ENCODE measurements at regions not wholly inside any gene's neighbourhood (a gene's known extent, or its start where the extent isn't known, plus 50 kb on each side); places are given as distances from the start of the nearest gene placed in this dataset.

DNA sequence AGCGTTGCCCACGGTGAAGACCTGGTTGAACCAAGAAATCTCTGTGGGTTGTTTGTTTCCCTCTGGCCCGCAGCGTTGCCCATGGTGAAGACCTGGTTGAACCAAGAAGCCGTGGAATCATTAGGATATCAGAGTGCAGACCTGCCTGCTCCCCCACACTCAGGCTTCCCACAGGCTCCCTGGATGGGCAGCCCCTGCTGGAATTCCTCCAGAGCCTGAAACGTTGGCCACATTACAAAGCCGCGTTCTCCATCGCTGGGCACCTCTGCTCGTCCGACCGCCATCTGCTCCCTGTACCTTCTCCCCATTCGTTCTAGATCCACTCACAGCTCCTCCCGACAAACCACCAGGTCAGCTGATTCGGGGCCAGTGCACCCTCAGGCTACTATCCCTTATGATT, 266.9 kb upstream of the SHH start:
- intact Hi-C loops (cut with DNase I): no loop called here
- peak; percentile 76 for DNase-seq (ENCODE audit: low spot score)

DNA sequence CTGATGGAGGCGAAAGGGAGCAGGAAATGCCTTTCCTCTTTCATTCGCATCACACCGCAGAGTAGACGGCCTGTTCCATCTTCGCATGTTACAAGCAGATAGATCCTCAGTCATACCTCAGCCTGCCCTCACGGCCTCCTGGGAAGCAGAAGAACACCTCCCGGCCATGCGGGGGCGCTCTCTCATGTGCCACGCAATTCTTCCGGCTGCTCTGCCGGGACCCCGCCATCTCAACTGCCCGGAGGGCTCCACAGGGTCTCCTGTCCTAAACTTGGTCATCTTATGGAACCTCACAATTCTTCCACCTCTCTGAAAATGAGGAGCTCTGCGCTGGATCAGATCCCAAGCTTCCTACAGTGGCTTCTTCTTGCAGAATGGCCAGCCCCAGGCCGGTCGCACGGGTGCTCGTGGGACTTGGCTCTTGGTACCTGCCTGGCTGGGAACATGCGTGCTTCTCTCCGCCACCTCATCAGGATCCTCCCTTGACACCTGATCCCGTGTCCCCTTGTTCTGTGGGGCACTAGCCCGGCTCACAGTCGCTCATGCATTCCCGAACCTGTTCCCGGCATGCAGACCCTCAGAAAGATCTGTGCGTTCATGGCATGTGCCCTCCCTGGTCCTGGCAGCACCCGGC, 262.8 kb upstream of the SHH start:
- DNase-seq (ENCODE audit: low spot score): peak; percentile 73
- intact Hi-C loops (cut with DNase I): no loop called here

DNA sequence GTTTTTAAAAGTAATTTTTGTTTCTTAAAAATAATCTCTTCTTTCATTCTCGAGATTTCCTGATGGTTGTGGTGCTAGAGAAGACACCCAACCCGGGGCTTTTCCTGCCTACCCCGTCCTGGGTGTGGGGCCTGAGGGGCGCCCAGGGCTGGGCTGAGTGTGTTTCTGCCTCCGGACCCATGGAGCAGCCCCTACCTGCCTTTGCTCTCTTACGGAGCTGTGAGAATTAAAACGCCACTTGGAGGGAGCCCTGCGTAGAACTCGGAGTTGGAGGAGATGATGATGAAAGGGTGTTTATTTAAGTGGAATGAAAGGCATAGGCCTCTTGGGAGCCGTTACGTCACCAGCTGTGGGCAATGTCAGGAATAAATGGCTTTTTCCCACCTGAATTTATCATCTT, 261.8 kb upstream of the SHH start:
- intact Hi-C loops (cut with DNase I): no loop called here
- DNase-seq (ENCODE audit: low spot score): peak; percentile 58

DNA sequence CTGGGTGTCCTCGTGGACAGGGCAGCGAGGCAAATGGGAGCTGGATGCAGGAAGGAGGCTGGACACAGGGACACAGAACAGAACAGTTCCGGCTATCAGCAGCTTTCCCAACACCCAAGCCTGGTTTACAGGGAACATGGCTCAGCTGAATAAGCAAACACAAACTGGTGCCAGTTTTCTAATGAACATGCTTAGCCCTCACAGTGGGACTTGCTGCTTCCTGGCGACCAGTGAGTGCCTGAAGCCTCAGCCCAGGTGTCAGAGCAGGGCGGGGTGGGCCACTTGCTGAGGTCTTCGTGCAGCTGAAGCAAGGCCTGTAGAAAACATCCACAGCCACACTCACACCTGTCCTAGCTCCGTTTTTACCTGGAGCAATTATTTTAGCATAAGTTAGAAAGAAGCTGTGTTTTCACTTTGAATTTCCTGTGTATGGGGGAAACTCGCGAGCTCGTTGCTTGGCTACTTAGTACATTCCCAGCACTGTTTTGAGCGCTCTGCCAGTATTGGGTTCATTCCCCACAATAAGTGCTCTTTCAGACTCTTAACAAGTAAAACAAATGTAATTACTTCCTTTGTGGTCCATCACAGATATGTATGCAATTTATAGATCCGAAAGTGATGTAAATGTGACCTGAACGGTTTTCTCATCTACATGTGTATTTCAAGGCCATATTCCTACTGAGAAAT, 261.2 kb upstream of the SHH start:
- DNase-seq (ENCODE audit: low spot score): no peak
- intact Hi-C loops (cut with DNase I): no loop called here

DNA sequence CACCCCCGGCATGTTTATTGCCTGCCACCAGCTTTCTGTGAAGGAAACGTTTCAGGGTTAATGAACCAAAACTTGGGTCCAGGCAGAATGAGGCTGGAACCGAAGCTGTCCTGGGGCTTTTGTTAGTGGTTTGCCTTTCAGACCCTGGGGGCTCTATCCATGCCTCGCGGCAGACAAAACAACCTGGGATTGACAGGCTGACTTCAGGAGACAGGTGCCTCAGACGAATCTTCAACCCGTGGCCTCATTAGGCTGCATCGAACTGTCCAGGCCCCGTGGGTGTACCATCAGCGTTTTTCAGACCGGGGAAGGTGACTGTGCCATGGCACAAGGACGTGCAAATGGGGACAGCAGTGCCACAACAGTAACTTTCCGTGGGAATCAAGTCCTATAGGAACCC, 259.3 kb upstream of the SHH start:
- intact Hi-C loops (cut with DNase I): no loop called here
- no peak for DNase-seq (ENCODE audit: low spot score)

DNA sequence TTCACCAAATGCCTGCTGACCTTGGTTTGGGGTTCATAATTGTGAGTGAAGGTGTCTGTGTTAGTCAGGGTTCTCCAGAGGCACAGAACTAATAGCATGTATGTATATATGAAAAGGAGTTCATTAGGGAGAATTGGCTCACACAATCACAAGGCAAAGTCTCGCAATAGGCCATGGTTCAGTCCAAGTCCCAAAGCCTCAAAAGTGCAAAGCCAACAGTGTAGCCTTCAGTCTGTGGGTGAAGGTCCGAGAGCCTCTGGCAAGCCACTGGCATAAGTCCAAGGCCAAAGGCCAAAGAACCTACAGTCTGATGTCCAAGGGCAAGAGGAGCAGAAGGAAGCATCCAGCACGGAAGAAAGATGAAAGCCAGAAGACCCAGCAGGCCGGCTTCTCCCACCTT, 257.6 kb upstream of the SHH start:
- no peak for DNase-seq (ENCODE audit: low spot score)
- intact Hi-C loops (cut with DNase I): no loop called here

DNA sequence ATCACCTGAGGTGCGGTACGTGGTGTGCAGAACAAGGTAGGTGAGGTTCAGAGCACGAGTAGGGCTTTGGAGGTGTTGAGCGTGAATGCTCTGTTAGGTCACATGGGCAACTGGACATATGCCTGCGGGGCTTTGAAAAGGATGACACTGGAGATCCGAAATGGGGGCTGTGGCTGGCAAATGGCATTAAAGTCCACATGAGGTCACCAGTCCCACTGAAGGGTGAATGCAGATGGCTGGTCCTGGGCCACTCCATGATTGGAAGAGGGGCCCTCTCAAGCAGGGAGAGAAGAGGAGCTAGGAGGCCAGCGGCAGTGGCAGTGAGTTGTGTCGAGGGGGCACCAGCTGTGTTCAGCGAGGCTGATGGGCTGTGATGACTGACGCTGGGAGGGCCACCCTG, 254.9 kb upstream of the SHH start:
- intact Hi-C loops (cut with DNase I): no loop called here
- no peak for DNase-seq (ENCODE audit: low spot score)

DNA sequence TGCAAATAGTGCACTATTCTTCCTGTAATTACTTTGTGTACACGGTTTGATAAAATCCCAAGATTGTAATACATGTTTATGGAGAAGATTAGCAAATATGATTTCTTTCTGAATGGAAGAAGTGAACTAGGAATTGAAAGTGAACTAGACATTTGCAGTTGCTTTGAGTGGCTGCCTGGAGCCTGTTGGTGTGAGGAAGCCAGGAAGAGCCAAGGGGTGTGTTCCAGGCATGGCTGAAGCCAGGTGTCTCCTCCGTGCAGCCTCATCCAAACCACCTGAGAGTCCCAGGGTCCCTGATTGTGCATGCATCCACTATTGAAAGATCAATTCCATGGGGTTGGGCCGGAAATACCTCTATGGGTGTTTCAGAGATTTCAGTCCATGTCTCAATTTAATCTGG, 253.1 kb upstream of the SHH start:
- intact Hi-C loops (cut with DNase I): no loop called here
- no peak for DNase-seq (ENCODE audit: low spot score)

DNA sequence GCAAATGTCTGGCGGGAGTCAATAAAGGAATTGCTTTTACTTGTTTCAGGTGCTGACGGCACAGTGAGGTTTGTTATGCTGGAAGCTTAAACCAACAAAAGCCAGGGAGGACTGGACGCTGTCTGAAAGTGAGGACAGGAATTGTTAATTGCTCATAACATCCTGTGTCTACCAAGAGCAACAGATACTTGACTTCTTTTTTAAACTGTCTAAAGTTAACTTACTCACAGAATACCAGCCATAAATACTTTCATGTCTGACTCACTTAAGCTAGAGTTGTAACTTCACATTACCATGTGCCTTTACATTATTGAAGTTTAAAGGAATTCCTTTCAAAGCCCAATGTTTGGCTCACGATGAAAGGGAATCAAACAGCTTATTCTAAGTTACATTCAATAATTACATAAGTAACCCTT, 252.7 kb upstream of the SHH start:
- intact Hi-C loops (cut with DNase I): no loop called here
- no peak for DNase-seq (ENCODE audit: low spot score)

DNA sequence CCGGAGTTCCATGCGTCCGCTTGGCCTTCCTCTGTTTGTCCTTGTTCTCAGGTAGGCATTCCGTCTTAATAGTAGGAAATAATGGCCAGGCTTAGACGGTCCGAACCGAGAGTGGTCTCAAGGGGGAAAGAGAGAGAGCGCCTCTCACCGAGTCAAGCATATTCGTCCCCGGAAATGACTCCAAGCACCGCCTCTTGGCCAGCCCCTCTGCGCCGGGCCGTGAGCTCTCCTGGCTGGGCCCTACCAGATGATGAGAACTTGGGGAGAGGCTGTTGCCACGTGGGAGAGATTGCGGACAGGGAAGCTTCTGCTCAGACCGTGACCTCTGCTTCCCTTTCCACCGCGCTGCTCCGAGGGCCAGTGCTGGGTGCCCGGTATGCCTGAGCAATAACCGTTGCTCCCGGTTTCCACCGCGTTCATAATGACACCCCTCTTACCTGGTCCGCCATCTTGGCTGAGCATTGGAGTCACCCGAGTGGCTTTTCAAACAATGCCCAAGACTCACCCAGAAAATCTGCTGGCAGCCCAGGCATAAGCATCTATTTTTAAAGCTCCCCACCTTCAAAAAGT, 251.1 kb upstream of the SHH start:
- intact Hi-C loops (cut with DNase I): no loop called here
- peak; percentile 64 for DNase-seq (ENCODE audit: low spot score)

DNA sequence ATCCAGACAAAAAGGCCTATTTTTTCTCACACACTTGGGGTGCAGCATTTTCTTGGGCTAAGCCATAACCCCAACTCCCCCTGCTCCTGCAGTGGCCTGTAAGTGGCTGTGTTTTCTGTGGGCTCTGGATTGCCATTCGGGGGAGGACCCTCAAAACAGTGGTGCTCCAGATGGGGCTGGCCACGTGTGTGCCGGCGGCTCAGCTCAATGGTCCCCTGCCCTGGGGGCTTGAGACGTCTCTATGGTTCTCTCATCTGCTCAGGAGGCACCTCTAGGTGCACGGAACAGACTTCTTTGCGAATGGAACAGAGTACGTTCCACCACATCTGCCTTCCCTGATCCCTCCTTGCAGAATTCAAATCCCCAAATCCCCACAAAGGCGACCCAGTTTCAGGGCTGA, 250.0 kb upstream of the SHH start:
- intact Hi-C loops (cut with DNase I): no loop called here
- no peak for DNase-seq (ENCODE audit: low spot score)

DNA sequence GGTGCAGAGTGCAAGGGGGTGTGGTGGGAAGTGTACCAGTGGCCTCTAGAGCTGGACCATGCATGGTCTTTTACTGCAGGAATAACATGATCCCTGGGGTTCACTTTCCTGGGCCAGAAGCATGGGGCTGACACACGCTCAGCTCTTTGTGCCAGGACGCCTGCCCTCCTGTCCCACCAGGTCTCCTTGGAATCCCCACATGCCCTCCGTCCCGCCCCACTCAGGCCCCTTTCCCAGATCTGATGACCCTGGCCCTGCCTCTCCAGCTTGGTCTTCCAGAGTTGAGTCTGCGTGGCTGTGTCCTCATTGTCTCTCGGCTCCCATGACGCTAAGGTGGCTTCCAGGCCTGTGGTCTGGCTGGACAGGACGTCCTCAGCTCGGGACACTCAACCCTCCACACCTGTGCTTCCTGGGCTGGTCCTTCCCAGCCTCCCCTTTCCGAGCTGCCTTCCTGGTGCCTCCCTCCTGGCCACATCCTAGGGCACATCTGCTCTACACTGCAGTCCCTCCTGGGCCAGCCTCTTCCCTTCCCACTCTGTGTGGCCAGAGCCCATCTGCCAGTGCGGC, 249.5 kb upstream of the SHH start:
- intact Hi-C loops (cut with DNase I): no loop called here
- DNase-seq (ENCODE audit: low spot score): peak; percentile 59

DNA sequence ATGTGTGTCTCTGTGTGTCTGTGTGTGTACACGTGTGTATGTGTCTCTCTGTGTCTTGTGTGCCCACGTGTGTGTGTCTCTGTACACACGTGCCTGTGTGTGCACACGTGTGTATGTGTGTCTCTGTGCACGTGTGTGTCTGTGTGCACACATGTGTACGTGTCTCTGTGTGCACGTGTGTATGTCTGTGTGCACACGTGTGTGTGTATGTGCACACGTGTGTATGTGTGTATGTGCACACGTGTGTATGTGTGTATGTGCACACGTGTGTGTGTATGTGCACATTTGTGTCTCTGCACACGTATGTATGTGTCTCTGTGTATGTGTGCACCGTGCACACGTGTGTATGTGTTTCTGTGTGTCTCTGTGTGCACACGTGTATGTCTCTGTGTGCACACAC, 248.7 kb upstream of the SHH start:
- intact Hi-C loops (cut with DNase I): no loop called here
- no peak for DNase-seq (ENCODE audit: low spot score)

DNA sequence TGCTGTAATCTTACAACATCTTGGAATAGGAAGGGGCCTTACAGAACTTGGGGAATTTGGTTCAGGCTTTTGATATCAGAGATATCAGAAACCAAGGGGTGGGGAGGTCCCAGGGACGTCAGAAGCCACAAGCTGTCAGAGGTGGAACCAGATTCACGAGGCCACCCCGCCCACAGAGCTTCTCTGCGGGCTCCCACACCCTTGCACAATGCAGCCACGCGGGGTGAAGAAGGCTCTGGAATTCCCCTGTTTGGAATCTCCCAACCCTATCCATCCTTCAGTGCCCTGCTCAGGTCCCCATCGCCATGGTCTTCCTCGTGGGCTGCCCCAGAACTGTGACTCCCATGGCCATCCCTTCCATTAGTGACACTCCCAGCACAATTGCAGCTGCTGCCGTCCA, 247.1 kb upstream of the SHH start:
- intact Hi-C loops (cut with DNase I): loop anchor here in 1 of 2 donors (2.0 kb wide), 1 partner anchor 45 kb away; no protein-coding TSS in a partner anchor
- peak; percentile 65 for DNase-seq (ENCODE audit: low spot score)

DNA sequence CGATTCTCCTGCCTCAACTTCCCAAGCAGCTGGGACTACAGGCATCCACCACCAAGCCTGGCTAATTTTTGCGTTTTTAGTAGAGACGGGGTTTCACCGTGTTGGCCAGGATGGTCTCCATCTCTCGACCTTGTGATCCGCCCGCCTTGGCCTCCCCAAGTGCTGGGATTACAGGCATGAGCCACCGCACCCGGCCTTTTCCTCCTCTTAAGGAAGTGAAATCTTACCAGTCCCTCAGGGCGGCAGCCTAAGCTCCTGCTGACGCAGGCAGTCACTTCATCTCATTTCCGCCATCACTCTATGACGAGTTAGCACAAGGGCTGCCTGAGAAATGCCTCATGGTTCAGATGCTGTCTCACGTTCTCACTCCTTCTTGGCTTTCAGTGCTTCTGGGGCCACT, 246.0 kb upstream of the SHH start:
- peak; percentile 69 for DNase-seq (ENCODE audit: low spot score)
- intact Hi-C loops (cut with DNase I): loop anchor here in 1 of 2 donors (2.0 kb wide), 1 partner anchor 43 kb away; no protein-coding TSS in a partner anchor

DNA sequence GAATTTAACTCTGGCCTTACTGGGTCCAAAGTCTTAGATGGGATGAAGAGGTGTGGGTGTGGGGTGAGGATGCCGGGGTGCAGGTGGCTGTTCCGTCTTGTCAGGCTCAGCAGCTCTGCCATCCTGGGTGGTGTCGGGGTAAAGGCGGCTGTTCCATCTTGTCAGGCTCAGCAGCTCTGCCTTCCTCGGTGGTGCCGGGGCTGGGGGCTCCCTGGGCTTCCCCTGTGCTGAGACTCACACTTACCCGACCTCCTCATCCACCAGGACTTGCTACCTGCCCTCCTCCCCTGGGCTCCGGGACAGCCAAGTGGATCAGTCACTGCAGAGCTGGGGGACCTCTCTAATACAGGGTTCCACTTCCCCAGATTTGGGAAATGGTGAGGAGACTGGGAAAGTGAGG, 244.3 kb upstream of the SHH start:
- DNase-seq (ENCODE audit: low spot score): no peak
- intact Hi-C loops (cut with DNase I): no loop called here

DNA sequence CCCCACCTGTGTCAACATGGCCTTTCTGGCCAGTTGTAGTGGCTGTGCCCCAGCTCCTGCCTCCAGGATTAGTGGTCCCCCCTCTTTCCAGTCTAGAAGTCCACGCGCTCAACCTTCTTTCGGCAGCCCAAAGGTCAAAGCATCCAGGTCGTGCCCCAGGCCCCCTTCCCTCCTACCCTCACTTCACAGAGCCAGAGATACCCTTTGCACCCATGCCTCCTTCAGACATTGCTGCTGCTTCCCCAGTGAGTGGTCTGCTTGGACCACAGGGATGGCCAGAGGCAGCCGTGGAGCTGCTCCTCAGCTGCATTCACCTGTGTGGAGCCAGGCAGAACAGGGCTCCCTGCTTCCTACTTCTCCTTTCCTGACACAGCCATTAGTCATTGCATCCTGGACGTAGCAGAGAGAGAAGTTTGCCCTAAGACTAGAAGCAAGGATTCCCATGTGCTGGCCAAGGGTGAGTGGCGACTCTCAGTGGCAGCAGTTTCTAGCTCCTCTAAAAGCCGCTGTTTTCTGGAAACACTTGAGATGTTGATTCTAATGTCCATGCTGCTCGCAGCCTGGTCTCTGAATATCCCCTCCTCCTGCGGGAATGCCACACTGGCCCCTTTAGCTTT, 243.1 kb upstream of the SHH start:
- DNase-seq (ENCODE audit: low spot score): peak; percentile 50
- intact Hi-C loops (cut with DNase I): no loop called here

DNA sequence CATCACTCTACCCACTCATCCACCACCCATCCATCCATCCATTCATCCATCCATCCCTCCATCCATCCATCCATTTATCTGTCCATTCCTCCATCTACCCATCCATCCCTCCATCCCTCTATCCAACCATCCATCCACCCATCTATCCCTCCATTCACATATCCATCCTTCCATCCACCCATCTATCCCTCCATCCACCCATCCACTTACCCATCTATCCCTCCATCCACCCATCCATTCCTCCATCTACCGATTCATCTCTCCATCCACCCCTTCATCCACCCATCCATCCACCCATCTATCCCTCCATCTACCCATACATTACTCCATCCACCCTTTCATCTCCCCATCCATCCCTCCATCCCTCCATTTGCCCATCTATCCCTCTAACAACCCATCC, 239.6 kb upstream of the SHH start:
- intact Hi-C loops (cut with DNase I): loop anchor here in 1 of 2 donors (2.0 kb wide), 1 partner anchor 39 kb away; no protein-coding TSS in a partner anchor
- no peak for DNase-seq (ENCODE audit: low spot score)

DNA sequence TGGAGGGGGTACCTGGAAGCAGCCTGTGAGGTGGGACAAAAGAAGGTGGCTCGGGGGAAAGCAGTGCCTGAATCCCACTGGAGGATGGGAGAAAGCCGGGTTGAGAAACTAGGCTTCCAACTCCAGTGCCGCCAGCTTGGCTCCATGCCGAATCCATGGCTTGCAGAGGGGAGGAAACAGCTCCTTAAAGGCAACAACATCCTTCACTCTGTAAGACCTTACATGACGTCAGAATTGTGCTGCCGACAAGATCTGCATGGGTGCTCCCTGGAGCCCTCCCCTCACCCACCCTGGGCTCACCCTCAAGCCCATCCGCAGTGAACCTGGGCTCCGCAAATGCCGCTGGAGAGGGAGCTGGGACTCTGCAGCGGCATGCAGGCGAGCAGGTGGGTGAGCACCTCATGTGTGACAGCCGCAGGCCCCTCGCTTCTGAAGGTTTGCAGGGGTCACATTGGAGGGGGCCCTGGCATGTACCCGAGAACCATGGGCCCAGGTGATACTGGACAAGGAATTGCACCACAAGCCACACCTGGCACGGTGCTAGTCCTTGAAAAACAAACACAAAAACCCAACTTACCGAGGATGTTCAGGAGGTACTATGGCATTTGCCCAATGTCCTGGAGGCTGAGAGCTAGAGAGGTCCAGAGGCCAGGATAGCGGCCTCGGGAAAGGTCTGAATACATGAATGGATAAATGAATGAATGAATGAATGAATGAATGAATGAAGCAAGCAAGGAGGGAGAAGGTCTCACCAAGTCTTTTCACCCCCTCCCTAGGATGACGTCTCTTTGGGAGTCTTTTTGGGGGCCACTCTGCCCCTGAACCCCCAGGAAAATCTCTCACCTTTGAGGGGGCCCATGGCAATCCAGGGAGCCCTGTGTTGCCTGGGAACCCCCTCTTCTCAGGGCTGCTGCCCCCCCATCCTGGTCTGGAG, 238.6 kb upstream of the SHH start:
- intact Hi-C loops (cut with DNase I): no loop called here
- no peak for DNase-seq (ENCODE audit: low spot score)

Measured in posterior vena cava (tissue), 2 donors.